B cell (primary cell): ENCODE measurements at regions not wholly inside any gene's neighbourhood (a gene's known extent, or its start where the extent isn't known, plus 50 kb on each side); places are given as distances from the start of the nearest gene placed in this dataset.

Experiments used
- EZH2 ChIP-seq: IDR thresholded peaks from 2 replicates; pipeline ENCODE4 v1.6.1; 2012; ENCODE audit warnings: borderline replicate concordance, low read depth, mild to moderate bottlenecking, moderate library complexity, low read length; ENCODE audit not compliant: insufficient read depth, poor library complexity, severe bottlenecking
- TF ChIP-seq, protein P1 (sequence below): fragments of 200-600 bp; IDR thresholded peaks from one replicate; pipeline ENCODE4 v1.8.0; 2022; ENCODE audit warnings: antibody characterized with exemption, mild to moderate bottlenecking

GRCh38 chr21:35478161-35479064 lies 429.3 kb upstream of the RUNX1 start:
- TF ChIP-seq, protein P1, sequence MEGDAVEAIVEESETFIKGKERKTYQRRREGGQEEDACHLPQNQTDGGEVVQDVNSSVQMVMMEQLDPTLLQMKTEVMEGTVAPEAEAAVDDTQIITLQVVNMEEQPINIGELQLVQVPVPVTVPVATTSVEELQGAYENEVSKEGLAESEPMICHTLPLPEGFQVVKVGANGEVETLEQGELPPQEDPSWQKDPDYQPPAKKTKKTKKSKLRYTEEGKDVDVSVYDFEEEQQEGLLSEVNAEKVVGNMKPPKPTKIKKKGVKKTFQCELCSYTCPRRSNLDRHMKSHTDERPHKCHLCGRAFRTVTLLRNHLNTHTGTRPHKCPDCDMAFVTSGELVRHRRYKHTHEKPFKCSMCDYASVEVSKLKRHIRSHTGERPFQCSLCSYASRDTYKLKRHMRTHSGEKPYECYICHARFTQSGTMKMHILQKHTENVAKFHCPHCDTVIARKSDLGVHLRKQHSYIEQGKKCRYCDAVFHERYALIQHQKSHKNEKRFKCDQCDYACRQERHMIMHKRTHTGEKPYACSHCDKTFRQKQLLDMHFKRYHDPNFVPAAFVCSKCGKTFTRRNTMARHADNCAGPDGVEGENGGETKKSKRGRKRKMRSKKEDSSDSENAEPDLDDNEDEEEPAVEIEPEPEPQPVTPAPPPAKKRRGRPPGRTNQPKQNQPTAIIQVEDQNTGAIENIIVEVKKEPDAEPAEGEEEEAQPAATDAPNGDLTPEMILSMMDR: no peak
- no peak for TF ChIP-seq EZH2
